K562 (cell line): ENCODE measurements at regions not wholly inside any gene's neighbourhood (a gene's known extent, or its start where the extent isn't known, plus 50 kb on each side); places are given as distances from the start of the nearest gene placed in this dataset.

Experiments
- BCLAF1 ChIP-seq, 2 experiments: fragments of 450-650 bp in 1 of 2; IDR thresholded peaks; 2 replicates each; pipeline ENCODE4 v1.6.1; 2011 to 2017; ENCODE audit warnings: low read depth in 2 of 2, antibody characterized with exemption in 1 of 2, borderline replicate concordance in 1 of 2, low read length in 1 of 2, mild to moderate bottlenecking in 1 of 2, mixed read lengths in 1 of 2; ENCODE audit not compliant: control insufficient read depth in 1 of 2
- ZFP30 ChIP-seq: fragments of 250-450 bp; sonication (Bioruptor Pico); IDR thresholded peaks from 2 replicates; pipeline ENCODE4 v1.8.0; 2022; ENCODE audit warnings: moderate library complexity, mild to moderate bottlenecking, inconsistent platforms, borderline replicate concordance

DNA sequence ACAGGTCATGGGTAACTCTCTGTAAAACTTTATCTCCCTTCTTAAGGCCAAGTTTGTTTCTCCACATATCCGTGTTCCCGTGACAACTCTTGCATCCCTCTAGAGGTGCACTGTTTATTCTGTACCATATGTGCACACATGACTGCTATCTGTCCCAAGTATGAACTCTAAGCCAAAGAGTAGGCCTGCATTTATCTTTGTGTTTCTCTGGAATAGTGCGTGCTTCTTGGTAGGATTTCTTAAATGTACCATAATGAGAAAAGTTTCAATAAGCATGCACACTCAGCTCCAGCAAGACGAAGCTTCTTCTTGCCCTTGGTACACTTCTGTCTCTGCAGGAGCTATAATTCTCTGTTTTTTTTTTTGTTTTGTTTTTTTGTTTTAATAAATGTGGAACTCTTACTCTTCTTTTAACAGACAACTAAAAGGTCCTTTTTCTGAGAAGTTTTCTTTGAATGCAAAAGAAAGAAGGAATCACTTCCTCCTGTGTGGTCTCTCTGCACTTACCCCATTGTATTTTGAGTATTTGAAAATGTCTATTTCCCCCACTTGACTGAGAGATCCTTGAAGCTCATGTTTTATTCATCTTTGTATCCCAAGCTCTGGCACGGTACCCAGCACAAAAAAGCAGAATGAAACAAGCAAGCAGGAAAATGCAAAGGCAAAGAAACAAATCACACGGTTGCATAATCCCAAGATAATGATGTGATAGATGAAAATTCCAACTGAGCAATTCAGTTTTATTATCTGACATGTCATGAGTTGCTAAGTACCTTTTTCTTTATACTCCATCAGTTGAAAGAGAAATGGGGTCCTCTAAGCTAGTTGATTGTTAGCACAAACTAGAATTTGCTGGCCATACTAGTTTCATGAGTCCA, 521.9 kb upstream of the BOD1L1 start:
- TF ChIP-seq BCLAF1 (IDR thresholded peaks at IDR 0.05; ENCODE audit: borderline replicate concordance in 1 of 2, control insufficient read depth in 1 of 2, low read depth in 2 of 2, low read length in 1 of 2) = no peak
- no peak for TF ChIP-seq ZFP30 (CRISPR knock-in tag)
